HEK293 (cell line): ENCODE measurements at regions not wholly inside any gene's neighbourhood (a gene's known extent, or its start where the extent isn't known, plus 50 kb on each side); places are given as distances from the start of the nearest gene placed in this dataset.

Experiments
- CTCF ChIA-PET: fragments of 350-600 bp; formaldehyde crosslinking; extraction: SDS; loops from one replicate; lab custom pipeline; 2021; ENCODE audit warnings: antibody characterized with exemption; lab: Yijun Ruan, JAX
- POLR2A ChIA-PET: fragments of 300-600 bp; formaldehyde crosslinking; extraction: SDS; loops from one replicate; lab custom pipeline; 2020; ENCODE audit warnings: antibody characterized with exemption, inconsistent platforms; lab: Yijun Ruan, JAX
- H3K27ac ChIP-seq: fragments of 200-500 bp; sonication (Bioruptor generic); 2 replicates; pipeline ENCODE4 v1.5.1; 2014; ENCODE audit warnings: low read depth, low read length, control low read depth, inconsistent platforms; ENCODE audit errors: extremely low read depth
- H3K36me3 ChIP-seq, 2 experiments: fragments of 200-500 bp in 1 of 2; sonication (Bioruptor generic) in 1 of 2; 1 replicate in 1 of 2; 2 replicates in 1 of 2; pipeline ENCODE4 v1.5.1; 2014 to 2017; ENCODE audit warnings: inconsistent platforms in 2 of 2, low read length in 2 of 2; ENCODE audit not compliant: control insufficient read depth in 2 of 2, insufficient read depth in 1 of 2
- H3K4me1 ChIP-seq: fragments of 200-500 bp; sonication (Bioruptor generic); 2 replicates; pipeline ENCODE4 v1.5.1; 2014; ENCODE audit warnings: mild to moderate bottlenecking, low read length, inconsistent platforms; ENCODE audit not compliant: control insufficient read depth, insufficient read depth
- H3K4me3 ChIP-seq: 2 replicates; pipeline ENCODE4 v1.5.1; 2011; ENCODE audit warnings: low read depth, mild to moderate bottlenecking, control low read depth, low read length, moderate library complexity
- H3K9me3 ChIP-seq: fragments of 200-500 bp; sonication (Bioruptor generic); 2 replicates; pipeline ENCODE4 v1.5.1; 2014; ENCODE audit warnings: low read depth, low read length, inconsistent platforms; ENCODE audit not compliant: control insufficient read depth, insufficient read depth
- GLI4 ChIP-seq: fragments of 450-650 bp; formaldehyde crosslinking; IDR thresholded peaks from 2 replicates; pipeline ENCODE4 v1.5.1; 2016; ENCODE audit warnings: missing biosample characterization, missing genetic modification characterization
- HOXD13 ChIP-seq: sonication (generic); formaldehyde crosslinking; IDR thresholded peaks from 2 replicates; pipeline ENCODE4 v1.8.0; 2022; ENCODE audit warnings: missing genetic modification reagents, borderline replicate concordance
- IKZF3 ChIP-seq: fragments of 450-650 bp; IDR thresholded peaks from 2 replicates; pipeline ENCODE4 v1.5.0; 2018; ENCODE audit warnings: missing biosample characterization, mild to moderate bottlenecking, missing genetic modification characterization, moderate library complexity
- KLF9 ChIP-seq: fragments of 450-650 bp; formaldehyde crosslinking; IDR thresholded peaks from 2 replicates; pipeline ENCODE4 v1.5.1; 2016; ENCODE audit warnings: missing biosample characterization, missing genetic modification characterization, low read depth
- SP3 ChIP-seq: fragments of 450-650 bp; formaldehyde crosslinking; IDR thresholded peaks from 2 replicates; pipeline ENCODE4 v1.5.1; 2016; ENCODE audit warnings: missing biosample characterization, missing genetic modification characterization
- SP7 ChIP-seq: fragments of 450-650 bp; formaldehyde crosslinking; IDR thresholded peaks from 2 replicates; pipeline ENCODE4 v1.5.1; 2016; ENCODE audit warnings: missing biosample characterization, missing genetic modification characterization
- ZIC2 ChIP-seq: fragments of 450-650 bp; formaldehyde crosslinking; IDR thresholded peaks from 2 replicates; pipeline ENCODE4 v1.5.1; 2016; ENCODE audit warnings: missing biosample characterization, missing genetic modification characterization
- ZNF266 ChIP-seq: fragments of 450-650 bp; formaldehyde crosslinking; IDR thresholded peaks from 2 replicates; pipeline ENCODE4 v1.5.1; 2016; ENCODE audit warnings: missing biosample characterization, missing genetic modification characterization, low read depth
- ZNF366 ChIP-seq: fragments of 450-650 bp; formaldehyde crosslinking; conservative IDR thresholded peaks from 2 replicates; pipeline ENCODE4 v1.5.1; 2016; ENCODE audit warnings: missing biosample characterization, missing genetic modification characterization
- ZNF391 ChIP-seq: fragments of 450-650 bp; formaldehyde crosslinking; IDR thresholded peaks from 2 replicates; pipeline ENCODE4 v1.5.1; 2016; ENCODE audit warnings: low read depth, missing biosample characterization, missing genetic modification characterization, borderline replicate concordance
- ZNF473 ChIP-seq: fragments of 450-650 bp; formaldehyde crosslinking; IDR thresholded peaks from 2 replicates; pipeline ENCODE4 v1.5.1; 2017; ENCODE audit warnings: missing biosample characterization, missing genetic modification characterization
- ZNF510 ChIP-seq: fragments of 450-650 bp; formaldehyde crosslinking; IDR thresholded peaks from 2 replicates; pipeline ENCODE4 v1.5.1; 2018; ENCODE audit warnings: mild to moderate bottlenecking, missing genetic modification characterization, missing biosample characterization; ENCODE audit not compliant: insufficient replicate concordance
- ZNF558 ChIP-seq: fragments of 450-650 bp; formaldehyde crosslinking; IDR thresholded peaks from 2 replicates; pipeline ENCODE4 v1.5.1; 2016; ENCODE audit warnings: missing biosample characterization, missing genetic modification characterization
- ZNF585B ChIP-seq: fragments of 450-650 bp; formaldehyde crosslinking; IDR thresholded peaks from 2 replicates; pipeline ENCODE4 v1.5.1; 2016; ENCODE audit warnings: missing biosample characterization, missing genetic modification characterization
- ZNF660 ChIP-seq: fragments of 450-650 bp; IDR thresholded peaks from 2 replicates; pipeline ENCODE4 v1.5.1; 2018; ENCODE audit warnings: missing biosample characterization, mild to moderate bottlenecking, missing genetic modification characterization
- ZNF664 ChIP-seq: fragments of 450-650 bp; formaldehyde crosslinking; IDR thresholded peaks from 2 replicates; pipeline ENCODE4 v1.5.1; 2016; ENCODE audit warnings: missing biosample characterization, missing genetic modification characterization
- ZNF792 ChIP-seq: fragments of 450-650 bp; formaldehyde crosslinking; IDR thresholded peaks from 2 replicates; pipeline ENCODE4 v1.5.1; 2016; ENCODE audit warnings: missing biosample characterization, missing genetic modification characterization
- TF ChIP-seq, protein P1 (sequence below): fragments of 450-650 bp; formaldehyde crosslinking; IDR thresholded peaks from 2 replicates; pipeline ENCODE4 v1.5.1; 2016; ENCODE audit warnings: missing biosample characterization, missing genetic modification characterization, borderline replicate concordance
- TF ChIP-seq, protein P2 (sequence below): fragments of 450-650 bp; formaldehyde crosslinking; IDR thresholded peaks from 2 replicates; pipeline ENCODE4 v1.5.1; 2016; ENCODE audit warnings: missing biosample characterization, missing genetic modification characterization
- TF ChIP-seq, protein P3 (sequence below): IDR thresholded peaks from 2 replicates; pipeline ENCODE4 v1.6.1; 2011; ENCODE audit warnings: mild to moderate bottlenecking, low read depth, low read length, borderline replicate concordance

DNA sequence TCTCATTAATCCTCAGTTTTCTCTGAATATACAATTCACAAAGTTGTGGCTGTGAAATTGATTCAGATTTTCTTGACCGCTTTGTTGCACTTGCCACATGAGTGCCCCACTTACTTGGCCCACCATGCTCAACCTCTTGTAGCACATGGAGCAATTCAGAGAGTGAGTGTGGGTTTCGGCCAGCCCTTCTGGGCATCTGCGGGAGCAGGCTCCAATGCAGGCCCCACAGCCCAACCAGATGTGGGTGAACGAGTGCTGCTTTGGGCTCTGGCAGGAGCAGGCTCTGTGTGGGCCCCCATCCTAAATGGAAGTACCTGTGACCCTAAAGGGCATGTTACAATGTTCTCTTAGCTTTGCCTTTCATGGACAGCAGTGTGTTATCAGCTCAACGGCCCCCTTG, 2338.6 kb downstream of the LRRC4C start (continued):
- TF ChIP-seq, protein P1, sequence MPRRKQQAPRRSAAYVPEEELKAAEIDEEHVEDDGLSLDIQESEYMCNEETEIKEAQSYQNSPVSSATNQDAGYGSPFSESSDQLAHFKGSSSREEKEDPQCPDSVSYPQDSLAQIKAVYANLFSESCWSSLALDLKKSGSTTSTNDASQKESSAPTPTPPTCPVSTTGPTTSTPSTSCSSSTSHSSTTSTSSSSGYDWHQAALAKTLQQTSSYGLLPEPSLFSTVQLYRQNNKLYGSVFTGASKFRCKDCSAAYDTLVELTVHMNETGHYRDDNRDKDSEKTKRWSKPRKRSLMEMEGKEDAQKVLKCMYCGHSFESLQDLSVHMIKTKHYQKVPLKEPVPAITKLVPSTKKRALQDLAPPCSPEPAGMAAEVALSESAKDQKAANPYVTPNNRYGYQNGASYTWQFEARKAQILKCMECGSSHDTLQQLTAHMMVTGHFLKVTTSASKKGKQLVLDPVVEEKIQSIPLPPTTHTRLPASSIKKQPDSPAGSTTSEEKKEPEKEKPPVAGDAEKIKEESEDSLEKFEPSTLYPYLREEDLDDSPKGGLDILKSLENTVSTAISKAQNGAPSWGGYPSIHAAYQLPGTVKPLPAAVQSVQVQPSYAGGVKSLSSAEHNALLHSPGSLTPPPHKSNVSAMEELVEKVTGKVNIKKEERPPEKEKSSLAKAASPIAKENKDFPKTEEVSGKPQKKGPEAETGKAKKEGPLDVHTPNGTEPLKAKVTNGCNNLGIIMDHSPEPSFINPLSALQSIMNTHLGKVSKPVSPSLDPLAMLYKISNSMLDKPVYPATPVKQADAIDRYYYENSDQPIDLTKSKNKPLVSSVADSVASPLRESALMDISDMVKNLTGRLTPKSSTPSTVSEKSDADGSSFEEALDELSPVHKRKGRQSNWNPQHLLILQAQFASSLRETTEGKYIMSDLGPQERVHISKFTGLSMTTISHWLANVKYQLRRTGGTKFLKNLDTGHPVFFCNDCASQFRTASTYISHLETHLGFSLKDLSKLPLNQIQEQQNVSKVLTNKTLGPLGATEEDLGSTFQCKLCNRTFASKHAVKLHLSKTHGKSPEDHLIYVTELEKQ (tag by site-specific recombination): no peak
- TF ChIP-seq KLF9 (tag by site-specific recombination) (no peak), ZNF585B (tag by site-specific recombination) (no peak), SP7 (no peak), ZIC2 (tag by site-specific recombination) (no peak), ZNF473 (tag by site-specific recombination) (no peak), ZNF391 (tag by site-specific recombination) (no peak), ZNF558 (tag by site-specific recombination) (no peak), ZNF792 (no peak)
- TF ChIP-seq, protein P2, sequence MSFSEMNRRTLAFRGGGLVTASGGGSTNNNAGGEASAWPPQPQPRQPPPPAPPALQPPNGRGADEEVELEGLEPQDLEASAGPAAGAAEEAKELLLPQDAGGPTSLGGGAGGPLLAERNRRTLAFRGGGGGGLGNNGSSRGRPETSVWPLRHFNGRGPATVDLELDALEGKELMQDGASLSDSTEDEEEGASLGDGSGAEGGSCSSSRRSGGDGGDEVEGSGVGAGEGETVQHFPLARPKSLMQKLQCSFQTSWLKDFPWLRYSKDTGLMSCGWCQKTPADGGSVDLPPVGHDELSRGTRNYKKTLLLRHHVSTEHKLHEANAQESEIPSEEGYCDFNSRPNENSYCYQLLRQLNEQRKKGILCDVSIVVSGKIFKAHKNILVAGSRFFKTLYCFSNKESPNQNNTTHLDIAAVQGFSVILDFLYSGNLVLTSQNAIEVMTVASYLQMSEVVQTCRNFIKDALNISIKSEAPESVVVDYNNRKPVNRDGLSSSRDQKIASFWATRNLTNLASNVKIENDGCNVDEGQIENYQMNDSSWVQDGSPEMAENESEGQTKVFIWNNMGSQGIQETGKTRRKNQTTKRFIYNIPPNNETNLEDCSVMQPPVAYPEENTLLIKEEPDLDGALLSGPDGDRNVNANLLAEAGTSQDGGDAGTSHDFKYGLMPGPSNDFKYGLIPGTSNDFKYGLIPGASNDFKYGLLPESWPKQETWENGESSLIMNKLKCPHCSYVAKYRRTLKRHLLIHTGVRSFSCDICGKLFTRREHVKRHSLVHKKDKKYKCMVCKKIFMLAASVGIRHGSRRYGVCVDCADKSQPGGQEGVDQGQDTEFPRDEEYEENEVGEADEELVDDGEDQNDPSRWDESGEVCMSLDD: no peak
- TF ChIP-seq, protein P3, sequence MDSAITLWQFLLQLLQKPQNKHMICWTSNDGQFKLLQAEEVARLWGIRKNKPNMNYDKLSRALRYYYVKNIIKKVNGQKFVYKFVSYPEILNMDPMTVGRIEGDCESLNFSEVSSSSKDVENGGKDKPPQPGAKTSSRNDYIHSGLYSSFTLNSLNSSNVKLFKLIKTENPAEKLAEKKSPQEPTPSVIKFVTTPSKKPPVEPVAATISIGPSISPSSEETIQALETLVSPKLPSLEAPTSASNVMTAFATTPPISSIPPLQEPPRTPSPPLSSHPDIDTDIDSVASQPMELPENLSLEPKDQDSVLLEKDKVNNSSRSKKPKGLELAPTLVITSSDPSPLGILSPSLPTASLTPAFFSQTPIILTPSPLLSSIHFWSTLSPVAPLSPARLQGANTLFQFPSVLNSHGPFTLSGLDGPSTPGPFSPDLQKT: no peak

DNA sequence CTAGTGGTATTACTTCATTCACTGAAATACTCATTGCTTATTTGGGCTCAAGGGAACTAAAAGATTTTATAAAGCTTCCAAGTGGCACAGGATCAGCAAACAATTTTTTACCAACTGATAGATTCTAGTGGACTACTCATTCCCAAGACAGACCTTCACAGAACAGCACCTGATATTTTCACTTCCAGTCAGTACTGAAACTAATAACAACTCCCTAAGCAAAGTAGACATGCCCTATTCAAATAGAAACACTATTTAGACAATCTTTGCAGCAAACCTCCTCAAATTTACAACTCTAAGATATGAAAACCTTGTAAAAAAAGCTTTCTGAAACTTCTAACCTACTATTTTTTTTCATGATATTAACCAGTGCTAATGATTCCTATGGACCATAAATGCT, 2345.8 kb downstream of the LRRC4C start:
- TF ChIP-seq ZNF660 (tag by site-specific recombination): no peak
- TF ChIP-seq SP3 (tag by site-specific recombination): no peak
- no peak for TF ChIP-seq ZNF510 (tag by site-specific recombination)
- no peak for TF ChIP-seq ZNF266 (tag by site-specific recombination)
- TF ChIP-seq ZNF366 (tag by site-specific recombination): no peak
- no peak for TF ChIP-seq GLI4 (tag by site-specific recombination)
- TF ChIP-seq ZNF664: no peak
- no peak for TF ChIP-seq IKZF3 (tag by site-specific recombination)
- TF ChIP-seq HOXD13: no peak
- no peak for TF ChIP-seq ZNF792
- ChIA-PET POLR2A (no interaction called here), CTCF (no interaction called here)
- Histone ChIP-seq H3K36me3 (no peaks in the 10 kb centered on the region), H3K4me3 (no peak overlapping the region), H3K9me3 (no peaks in the 10 kb centered on the region), H3K4me1 (no peaks in the 10 kb centered on the region), H3K27ac (no peak overlapping the region)
